Tibial nerve (tissue), 3 donors: ENCODE measurements at regions not wholly inside any gene's neighbourhood (a gene's known extent, or its start where the extent isn't known, plus 50 kb on each side); places are given as distances from the start of the nearest gene placed in this dataset.

ENCODE experiments used
- CTCF ChIP-seq, 5 experiments: fragments of 200-600 bp in 3 of 5; fragments of 450-650 bp in 2 of 5; sonication (generic) in 3 of 5; IDR thresholded peaks; one replicate each; pipeline ENCODE4 v1.5.1; 2016 to 2019; ENCODE audit warnings: antibody characterized with exemption in 5 of 5, mild to moderate bottlenecking in 3 of 5, moderate library complexity in 2 of 5
- POLR2A ChIP-seq, 2 donors: fragments of 450-650 bp; IDR thresholded peaks; one replicate each; pipeline ENCODE4 v1.6.1; 2017; ENCODE audit warnings: antibody characterized with exemption in 2 of 2, mild to moderate bottlenecking in 2 of 2, moderate library complexity in 2 of 2

DNA sequence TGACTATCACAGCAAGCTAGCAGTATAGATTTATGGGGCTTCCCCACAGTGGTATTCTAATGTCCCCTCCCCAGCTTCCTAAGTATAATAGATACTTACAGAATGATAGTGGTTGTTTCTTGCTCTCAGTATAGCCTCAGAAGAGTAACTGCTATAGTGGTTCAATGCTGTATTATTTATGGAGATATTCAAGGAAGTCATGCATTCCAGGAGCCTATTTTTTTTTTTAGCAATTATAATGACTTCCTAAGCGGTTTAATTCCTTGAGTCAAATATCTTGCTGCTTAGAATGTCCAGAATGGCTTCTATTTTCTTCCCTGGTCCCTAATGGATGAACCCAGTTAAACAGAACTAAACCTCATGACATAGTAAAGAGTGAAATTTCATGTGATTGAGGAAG lies 451.5 kb upstream of the SEMA3D start:
- TF ChIP-seq CTCF (IDR thresholded peaks at IDR 0.05) (no peak), POLR2A (IDR thresholded peaks at IDR 0.05) (no peak)
